ENCODE measurements at regions not wholly inside any gene's neighbourhood (a gene's known extent, or its start where the extent isn't known, plus 50 kb on each side); places are given as distances from the start of the nearest gene placed in this dataset.
"Not testable (repeated sequence)": the region's sequence is repeated elsewhere in the genome, so short reads cannot be mapped to it uniquely, and the experiment has no call there.

DNA sequence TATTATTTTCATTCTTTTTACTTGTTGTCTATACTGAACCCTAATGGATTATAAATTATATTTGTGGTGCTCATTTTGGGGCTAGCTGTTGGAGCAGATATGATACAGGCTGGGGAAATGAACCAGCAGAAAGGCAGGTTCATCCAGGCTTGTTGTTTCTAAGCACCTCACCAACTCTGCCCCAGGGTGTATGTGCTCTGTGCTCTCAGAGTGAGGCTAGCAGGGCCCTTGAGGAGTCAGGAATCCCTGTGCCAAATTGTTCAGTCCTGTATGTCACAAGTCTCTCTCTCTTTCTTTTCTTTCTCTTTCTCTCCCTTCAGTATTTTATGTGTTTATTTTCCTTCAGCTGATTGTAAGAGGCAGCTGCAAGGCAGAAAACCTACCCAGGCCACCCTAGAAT lies 181.1 kb upstream of the DPP10 start:
- DNase-seq (ENCODE audit: low spot score), result no peak

DNA sequence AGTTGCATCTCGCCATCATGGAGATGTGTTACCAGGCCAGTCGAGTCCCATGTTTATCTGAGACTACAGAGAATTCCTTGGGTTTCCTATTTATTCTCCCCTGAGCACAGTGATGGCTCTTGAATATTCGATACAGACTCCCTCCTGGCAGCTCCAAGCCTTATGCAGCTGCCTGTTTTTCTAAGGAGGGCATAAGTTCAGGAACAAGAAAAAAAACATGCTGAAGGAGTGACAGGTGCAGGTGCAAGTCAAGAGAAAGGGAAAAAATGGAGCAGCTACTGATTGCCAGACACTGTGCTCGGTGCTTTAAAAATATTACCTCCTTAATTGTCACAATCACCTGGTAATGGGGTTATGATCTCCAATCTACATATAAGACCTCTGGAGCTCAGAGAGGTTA lies 177.2 kb upstream of the DPP10 start:
- no peak for DNase-seq (ENCODE audit: low spot score)

DNA sequence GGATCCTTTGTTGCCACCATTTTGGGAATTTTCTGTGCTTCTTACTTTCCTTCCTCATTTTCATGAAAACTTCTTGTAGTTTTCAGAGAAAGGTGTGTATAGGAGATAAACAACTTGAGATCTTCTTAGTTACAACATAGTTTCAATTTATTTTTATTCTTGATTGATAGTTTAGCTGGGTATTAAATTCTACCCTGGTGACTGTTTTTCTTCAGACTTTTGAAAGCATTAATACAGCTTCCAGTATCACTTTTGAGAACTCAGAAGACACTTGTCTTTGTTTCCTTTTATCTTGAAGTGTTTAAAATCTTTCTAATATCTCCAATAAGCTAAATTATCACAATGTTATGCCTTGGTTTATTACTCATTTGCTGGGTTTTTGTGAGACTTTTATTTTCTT lies 167.5 kb upstream of the DPP10 start:
- no peak for DNase-seq (ENCODE audit: low spot score)

DNA sequence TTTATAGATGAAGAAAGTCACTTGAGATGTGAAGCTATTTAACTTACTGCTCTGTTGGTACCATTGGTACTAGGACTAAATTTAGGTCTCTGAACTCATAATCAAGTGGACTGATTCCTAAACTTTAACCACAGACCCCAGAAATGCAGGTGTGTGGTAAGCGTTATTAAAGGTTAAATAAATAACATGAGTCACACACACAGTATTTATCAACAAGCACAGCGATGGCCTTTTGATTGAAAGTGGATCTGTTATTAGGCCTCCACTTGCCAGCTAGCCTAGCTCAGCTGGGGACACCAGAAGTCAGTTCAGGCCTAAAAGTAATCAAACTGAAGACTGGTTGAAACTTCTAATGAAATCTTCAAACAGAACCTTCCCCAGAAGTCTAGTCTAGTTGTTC lies 161.3 kb upstream of the DPP10 start:
- DNase-seq (ENCODE audit: low spot score), result no peak

DNA sequence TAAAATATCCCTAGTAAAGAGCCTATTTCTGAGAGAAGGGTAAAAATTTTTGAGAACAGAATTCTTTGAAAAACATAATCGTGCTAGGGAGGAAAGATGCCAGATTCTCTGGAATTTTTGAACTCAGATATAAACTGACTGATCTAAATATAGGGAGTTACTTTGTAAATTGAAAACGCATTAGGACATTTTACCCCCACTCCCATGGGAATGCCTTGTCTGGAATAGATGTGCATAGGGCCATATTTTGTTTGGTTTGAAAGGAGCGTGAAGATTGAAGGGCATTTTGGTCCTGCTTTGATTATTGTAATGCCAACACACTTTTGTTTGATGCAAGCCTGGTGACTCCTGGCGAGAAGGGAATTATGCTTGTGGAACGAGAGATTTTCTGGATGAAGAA lies 158.7 kb upstream of the DPP10 start:
- no peak for DNase-seq (ENCODE audit: low spot score)

DNA sequence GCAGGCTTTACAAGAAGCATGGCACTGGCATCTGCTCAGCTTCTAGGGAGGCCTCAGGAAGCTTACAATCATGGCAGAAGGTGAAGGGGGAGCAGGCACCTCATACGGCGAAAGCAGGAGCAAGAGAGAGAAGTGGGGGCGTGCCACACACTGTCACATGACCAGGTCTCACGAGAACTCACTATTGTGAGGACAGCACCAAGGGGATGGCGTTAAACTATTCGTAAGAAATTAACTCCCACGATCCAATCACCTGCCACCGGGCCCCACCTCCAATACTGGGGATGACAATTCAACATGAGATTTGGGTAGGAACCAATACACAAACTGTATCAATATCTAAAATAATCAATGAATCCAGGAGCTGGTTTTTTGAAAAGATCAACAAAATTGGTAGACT lies 156.0 kb upstream of the DPP10 start:
- no peak for DNase-seq (ENCODE audit: low spot score)

DNA sequence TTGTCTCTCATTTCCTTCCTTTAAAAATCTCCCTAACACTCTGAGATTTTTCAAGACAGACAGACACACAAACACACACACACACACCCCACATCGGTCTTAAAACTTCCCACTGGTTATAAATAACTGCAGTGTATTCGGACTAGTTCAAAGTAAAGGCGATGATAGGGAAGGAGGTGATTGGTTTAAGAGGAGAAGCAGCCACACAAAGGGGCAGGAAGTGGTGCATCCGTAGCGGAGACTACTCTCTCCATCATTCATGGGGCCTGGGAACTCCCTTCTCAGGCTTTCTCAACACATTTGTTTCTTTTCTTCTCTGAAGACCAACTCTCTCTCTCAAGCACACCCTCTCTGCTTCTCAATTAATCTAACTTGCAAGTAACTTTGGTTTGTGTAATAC lies 149.1 kb upstream of the DPP10 start:
- DNase-seq (ENCODE audit: low spot score), result no peak

DNA sequence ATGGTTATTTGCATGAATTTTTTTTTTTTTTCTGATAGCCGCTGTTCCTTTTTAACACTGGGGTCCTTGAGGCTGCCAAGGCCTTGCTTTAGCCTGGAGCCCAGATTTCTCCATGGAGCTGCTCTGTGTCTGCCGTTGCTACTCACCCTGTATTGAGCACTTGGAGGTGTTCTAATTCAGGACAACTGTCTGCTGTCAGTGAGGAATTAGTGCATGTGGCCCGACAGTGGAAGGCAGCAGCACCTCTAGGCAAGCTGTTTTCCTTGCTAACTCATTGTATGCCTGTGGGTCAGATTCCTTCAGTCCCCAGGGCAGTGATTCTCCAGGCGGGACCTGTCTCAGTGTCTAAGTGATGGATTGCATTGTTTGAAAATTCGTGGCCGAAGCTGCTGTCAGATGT lies 147.7 kb upstream of the DPP10 start:
- no peak for DNase-seq (ENCODE audit: low spot score)

DNA sequence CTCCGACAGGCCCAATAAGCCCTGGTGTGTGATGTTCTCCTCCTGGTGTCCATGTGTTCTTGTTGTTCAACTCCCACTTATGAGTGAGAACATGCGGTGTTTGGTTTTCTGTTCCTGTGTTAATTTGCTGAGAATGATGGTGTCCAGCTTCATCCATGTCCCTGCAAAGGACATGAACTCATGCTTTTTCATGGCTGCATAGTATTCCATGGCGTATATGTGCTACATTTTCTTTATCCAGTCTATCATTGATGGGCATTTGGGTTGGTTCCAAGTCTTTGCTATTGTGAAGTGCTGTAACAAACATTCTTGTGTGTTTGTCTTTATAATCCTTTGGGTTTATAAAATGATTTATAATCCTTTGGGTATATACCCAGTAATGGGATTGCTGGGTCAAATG lies 142.1 kb upstream of the DPP10 start:
- DNase-seq (ENCODE audit: low spot score), result not testable (repeated sequence)

DNA sequence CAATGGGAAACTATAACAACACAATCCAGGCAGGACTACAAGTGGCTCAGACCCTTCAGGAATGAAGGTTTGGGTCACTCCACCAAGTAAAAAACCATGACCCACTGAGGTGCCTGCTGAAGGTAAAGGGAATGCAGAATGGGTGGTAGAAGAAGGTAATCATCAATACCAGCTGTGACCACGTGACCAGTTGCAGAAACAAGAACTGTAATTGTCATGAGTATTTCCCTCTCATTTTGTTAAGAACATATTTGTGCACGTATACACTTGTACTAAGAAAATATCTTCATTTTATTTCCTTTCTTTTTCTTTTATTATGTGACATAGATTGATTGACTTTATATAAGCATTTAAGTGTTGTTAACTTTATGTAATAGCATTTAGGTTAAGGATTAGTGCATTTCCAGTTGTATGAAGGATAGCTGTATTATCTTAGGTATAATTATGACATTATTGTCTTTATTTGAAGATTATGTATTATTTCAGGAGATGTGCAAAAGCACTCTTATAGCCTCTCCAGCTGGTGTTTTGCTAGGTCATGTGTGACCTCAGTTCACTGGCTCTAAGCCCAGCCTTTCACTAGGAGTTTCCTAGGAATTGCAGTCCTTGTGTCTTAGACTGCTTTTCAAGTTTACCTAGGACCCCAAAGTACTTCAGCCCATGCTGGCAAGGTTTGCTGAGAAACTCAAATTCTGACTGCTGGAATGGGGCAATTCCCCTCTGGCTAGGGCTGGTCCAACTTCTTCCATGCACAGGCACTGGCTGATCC lies 125.7 kb upstream of the DPP10 start:
- no peak for DNase-seq (ENCODE audit: low spot score)

DNA sequence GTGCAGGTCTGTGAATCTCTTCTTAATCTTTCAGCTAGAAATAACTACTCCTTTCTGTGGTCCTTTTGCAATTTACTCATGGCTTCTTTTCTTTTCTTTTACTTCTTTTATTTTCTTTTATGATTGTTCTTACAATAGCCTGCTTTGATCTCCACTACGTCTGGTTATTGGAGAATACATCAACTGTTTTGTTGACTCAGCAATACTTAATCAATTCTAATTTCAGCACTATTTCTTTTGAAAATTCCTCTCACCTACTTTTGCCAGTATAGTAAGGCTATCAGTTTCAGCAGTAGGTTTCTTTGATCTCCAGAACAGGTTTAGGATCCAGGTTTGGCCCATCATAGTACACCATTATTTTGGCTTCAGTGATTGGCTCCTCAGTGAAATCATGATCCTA lies 111.8 kb upstream of the DPP10 start:
- DNase-seq (ENCODE audit: low spot score), result no peak

DNA sequence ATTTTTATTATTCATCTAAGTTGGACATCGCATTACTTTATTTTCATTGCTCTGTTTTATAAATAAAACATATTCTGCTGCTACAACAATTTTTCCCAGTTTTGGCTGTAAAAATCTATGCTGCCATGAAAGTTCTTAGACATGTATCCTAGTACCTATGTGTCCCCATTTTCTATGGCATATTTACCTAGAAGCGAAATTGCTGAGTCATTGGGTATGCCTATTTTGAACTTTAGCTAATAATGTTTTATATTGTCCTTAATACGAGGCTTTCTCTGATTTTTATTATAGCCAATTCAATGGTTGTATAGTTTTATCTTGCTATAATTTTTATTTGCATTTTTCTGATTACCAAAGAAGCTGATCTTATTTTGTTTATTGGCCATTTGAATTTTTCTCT lies 110.5 kb upstream of the DPP10 start:
- DNase-seq (ENCODE audit: low spot score), result no peak

DNA sequence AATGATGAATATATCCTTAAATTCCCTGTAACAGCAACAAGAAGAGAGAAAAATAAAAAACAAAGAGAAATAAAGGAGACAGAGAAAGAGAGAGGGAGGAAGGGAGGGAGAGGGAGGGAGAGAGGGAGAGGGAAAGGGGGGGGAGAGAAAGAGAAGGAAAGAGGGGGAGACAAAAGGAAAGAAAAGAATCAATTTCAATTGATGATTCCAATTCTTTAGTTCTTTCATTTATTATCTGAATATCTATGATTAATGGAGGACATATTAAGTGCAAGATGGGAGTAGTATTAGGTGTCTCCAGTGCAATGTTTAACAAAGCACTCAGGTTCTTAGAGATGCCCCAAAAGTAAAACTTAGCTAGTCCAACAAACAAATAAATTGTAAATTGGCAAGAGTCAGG lies 97.2 kb upstream of the DPP10 start:
- no peak for DNase-seq (ENCODE audit: low spot score)

DNA sequence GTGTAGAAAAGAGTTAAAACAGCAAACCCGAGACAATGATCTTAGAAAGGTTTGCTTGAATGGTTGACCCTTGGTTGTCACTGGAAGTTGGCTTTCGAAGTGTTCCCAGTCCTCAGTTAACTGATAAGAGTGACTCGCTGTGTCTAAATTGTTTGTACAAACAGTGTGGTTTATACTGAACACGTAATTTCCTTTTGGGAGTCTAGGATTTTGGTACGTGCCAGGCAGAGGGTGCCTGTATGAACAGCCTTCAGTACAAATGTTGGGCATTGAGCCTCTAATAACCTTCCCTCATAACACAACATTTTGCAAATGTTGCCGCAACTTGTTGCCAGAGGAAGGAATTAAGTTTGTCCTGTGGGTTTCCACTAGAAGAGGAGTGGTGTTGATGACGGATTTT lies 95.8 kb upstream of the DPP10 start:
- DNase-seq (ENCODE audit: low spot score), result no peak

DNA sequence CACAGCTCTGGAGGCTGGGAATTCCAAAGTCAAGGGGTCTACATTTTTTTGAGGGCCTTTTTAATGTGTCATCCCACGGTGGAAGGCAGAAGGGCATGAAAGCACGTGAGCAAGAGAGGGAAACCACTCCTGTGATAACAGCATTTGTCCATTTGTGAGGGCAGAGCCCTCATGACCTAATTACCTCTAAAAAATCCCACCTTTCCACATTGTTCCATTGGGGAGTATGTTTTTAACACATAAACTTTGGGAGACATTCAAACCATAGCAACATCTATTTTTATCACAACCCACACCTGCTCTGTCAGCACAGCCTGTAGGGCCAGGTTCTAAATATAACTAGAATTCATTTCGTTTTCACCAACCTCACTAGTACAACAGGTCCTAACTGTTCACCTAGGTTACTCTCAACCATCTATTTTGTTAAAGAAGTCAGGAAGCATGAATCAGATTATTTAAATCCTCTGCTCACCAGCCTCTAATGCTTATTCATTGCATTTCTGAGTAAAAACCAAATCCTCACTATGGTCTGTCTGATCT lies 92.2 kb upstream of the DPP10 start:
- no peak for DNase-seq (ENCODE audit: low spot score)

DNA sequence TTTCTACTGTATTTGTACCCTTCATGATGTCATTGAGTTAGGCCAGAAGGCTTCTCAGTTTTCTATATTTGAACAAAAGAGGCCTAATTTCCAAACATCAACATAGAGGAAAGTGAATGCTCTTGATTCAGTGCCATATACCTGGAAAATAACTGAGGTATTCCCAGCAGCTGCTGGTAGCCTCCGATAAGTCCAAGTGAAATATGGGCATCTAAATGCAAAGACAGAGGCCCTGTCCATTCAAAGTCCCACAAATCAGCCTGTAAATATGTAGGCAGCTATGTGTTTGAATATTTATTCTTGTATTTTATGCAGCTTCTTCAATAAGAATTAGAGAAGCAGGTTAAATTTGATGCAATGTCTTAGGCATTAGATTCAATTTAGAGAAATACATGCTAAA lies 89.5 kb upstream of the DPP10 start:
- no peak for DNase-seq (ENCODE audit: low spot score)

DNA sequence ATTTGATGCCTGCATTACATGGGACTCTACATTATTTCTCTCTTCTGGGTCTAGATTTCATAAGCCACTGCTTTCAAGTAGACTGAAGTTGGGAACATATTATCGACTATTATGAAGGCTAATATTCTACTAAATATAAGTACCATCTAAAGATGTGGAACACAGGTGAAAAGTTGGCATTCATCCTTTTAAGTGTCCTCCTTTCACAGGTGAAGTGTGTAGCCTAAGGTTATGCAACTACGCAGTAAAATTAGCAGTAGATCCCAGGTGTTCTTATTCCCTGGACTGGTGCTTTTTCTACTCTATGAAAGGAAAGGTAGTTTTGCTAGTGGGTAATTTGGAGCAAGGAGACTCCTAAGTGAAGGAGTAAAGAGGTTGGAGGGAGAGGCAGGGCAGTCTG lies 88.2 kb upstream of the DPP10 start:
- DNase-seq (ENCODE audit: low spot score), result no peak

DNA sequence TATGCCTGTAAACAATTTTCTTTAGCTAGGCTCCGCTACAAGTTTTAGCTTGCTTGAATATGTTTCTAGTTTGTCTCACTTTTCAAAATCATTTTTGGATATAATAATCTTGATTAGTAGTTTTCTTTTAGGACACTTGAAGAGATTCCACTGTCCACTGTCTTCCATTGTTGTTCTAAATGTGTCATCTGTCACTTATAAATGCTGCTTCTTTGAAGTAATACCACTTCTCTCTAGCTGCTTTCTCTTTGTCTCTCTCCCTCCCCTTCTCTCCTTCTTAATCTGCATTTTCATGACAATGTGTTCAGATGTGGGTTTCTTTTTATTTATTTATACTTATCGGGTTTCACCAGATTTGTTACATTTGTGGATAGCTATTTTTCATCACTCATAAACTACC lies 73.7 kb upstream of the DPP10 start:
- no peak for DNase-seq (ENCODE audit: low spot score)

DNA sequence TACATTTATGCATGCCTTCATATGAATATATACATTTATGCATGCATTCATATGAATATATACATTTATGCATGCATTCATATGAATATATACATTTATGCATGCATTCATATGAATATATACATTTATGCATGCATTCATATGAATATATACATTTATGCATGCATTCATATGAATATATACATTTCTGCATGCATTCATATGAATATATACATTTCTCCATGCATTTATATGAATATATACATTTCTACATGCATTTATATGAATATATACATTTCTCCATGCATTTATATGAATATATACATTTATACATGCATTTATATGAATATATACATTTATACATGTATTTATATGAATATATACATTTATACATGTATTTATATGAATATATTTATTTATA lies 70.7 kb upstream of the DPP10 start:
- DNase-seq (ENCODE audit: low spot score), result not testable (repeated sequence)

DNA sequence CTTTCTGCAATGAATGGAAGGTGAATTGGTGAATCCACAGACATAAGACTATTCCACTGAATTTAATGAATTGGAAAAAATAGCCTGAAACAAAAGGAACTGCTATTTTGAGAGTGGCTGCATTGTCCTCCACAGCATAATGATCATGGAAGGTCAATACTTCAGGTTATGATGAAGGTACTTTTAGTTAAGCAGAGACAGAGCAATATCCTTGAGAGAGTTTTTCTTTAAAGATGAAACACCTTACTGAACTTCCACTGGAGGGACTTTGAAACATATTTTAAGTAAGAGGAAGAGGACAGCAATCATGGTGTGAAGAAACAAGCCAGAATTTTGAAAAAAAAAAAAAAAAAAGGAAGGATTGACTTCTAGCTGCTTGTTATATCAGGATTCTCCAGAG lies 68.8 kb upstream of the DPP10 start:
- no peak for DNase-seq (ENCODE audit: low spot score)

DNA sequence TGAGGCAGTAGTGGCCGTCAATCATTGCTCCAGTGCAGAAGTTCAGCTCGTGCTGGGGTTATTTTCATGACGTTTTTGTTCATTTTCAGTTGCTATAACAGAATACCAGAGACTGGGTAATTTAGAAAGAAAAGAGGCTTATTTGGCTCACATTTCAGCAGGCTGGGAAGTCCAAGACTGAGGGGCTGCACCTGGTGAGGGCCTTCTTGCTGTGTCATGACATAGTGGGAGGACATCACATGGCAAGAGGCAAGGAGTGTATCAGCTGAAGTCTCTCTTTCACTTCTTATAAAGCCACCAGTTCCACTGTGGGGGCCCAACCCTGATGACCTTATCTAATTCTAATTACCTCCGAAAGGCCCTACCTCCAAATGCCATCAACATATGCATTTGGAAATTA lies 58.0 kb upstream of the DPP10 start:
- DNase-seq (ENCODE audit: low spot score), result no peak

DNA sequence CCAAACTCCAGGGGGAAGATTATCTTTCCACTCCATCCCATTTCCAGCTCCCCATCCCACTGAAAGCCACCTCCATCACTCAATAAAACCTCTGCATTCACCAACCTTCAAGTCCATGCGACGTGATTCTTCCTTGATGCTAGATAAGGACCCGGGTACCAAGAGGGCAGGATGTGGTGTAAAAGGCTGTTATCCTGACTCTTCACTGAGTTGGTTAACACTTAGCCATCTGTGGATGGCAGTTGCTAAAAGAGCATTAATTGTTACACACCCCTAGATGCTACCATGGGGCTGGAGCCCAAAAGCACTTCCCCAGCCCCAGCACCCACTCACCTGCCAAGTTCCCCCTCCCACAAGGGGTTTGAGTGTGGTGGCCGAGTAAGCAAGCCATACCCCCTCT lies 53.4 kb upstream of the DPP10 start:
- no peak for DNase-seq (ENCODE audit: low spot score)

Measured in kidney capillary endothelial cell (primary cell).